Posterior vena cava (tissue), 2 donors: ENCODE measurements at regions not wholly inside any gene's neighbourhood (a gene's known extent, or its start where the extent isn't known, plus 50 kb on each side); places are given as distances from the start of the nearest gene placed in this dataset.

Experiments used
- DNase-seq: peaks from one replicate; pipeline ENCODE4 v3.0.0-alpha.2; 2020; ENCODE audit warnings: low spot score
- intact Hi-C, 2 donors: fragments of 100-400 bp; cut with DNase I; formaldehyde crosslinking; loops; one replicate each; pipeline versions ENCODE4 v1.14.1 to v1.14.2; 2022 to 2023
- donor health status: DM: yes; HTN: yes; CAD: no.
- donor health status: DM: yes; HTN: yes; CAD: no.

DNA sequence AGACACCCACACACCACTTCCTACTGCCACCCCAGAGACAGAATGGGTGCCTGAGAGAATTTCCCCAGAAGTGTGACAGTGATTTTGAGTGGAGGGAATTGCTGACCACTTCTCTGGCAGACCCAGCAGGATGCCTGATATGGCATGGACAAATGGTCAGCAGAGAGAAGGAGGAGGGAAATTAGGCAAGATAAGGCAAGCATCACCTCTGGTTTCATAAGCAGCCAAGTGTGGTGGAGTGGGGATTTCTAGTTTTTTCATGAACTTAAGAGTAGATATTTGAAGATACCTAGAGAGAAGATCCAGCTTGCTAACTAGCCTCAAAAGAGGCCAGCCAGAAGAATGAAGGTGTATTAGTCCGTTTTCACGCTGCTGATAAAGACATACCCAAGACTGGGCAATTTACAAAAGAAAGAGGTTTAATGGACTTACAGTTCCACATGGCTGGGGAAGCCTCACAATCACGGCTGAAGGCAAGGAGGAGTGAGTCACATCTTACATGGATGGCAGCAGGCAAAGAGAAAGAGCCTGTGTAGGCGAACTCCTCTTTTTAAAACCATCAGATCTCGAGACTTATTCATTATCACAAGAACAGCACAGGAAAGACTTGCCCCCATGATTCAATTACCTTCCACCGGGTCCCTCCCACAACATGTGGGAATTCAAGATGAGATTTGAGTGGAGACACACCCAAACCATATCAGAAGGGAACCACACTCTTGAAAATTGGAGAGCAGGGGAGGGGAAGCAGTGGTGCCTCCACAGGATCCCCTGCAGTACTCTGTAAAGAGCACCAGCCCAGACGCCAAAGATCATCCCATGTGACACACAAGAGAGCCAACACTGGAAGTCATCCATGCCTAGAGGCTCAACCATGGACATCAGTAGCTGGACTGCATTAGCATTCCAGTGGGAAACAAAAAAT is 64.2 kb downstream of the RBM43 start:
- DNase-seq, result no peak
- intact Hi-C loops, result no loop called here

DNA sequence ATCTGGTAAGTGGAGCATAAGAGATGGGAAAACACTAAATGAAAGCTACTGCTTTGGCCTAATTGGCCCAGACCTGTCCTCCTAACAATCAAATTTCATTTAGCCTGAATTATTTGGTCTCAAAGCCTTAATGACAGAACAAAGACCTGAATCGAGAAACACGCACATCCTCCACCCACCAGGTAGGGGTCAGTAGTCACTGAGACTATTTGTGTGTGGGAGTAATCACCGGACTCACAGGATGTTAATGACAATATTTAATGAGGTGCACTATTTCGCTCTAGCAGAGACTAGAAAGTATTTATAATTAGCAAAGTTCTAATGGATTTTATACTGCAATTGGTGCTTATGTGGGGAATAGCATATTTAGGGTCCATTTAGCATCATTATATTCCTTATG is 68.1 kb downstream of the RBM43 start:
- intact Hi-C loops, result no loop called here
- DNase-seq, result no peak

DNA sequence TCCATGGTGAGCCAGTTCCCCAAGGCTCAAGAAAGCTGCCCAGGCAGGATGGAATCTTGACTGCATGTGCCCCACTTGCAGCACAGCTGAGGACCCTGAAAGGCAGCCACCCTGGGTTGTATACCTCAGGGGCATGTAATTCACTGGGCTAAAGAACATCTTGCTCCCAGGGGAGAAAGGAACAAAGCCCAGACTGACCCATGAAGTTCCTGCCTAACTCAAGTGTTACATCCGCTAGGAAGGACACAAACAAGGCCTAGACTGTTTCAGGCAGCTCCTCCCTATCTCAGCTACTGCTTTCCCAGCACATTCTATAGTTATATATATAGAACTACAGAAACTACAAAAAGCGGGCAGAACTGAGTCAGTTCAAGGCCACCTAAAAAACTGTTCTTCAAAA is 69.0 kb downstream of the RBM43 start:
- DNase-seq, result no peak
- intact Hi-C loops, result no loop called here

DNA sequence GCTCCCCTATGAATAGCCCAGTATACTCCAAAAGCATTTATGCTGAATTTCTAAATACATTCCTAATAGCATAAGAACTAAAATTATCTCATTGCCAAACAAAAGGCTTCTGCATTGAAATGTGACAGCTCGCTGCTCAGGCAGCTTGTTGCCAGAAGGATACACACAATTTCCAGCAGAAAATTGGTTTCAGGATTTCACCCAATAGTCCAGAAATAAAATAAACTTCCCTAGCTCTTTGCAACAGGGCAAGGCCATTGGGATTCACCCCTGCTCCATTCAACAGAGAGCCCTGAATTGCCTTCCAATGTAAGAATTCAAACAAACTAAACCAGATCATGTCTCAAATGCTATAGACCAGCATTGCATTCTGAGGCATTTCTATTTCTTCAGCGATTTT is 70.7 kb downstream of the RBM43 start:
- intact Hi-C loops, result no loop called here
- no peak for DNase-seq

DNA sequence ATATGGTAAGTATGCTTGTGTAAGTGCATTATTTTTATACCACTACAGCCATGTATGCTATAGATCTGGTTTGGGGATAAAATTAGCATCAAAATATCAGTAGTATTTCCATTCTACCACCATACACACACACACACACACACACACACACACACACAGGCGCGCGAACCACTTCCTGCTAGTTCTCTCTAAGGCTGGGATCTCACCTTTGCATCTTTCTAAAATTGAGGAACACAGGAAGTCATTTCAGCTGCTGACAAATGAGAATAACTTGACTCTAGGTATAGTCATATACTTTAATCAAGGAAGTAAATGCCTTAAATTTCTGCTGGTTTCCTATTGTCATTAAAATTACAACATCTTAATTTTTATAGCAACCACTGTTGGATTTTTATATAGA is 72.5 kb downstream of the RBM43 start:
- DNase-seq, result no peak
- intact Hi-C loops, result no loop called here

DNA sequence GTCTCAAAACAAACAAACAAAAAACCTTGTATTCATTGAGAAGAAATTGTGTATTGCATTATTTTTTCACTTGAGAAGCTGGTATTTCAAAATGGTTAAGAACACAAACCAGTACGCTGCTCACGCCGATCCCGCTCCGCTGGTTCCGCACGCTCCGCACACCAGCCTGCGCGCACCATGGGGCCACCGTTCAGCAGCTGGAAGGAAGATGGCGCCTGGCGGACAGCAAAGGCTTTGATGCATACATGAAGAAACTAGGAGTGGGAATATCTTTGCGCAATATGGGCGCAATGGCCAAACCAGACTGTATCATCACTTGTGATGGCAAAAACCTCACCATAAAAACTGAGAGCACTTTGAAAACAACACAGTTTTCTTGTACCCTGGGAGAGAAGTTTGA is 75.7 kb downstream of the RBM43 start:
- intact Hi-C loops, result no loop called here
- no peak for DNase-seq

DNA sequence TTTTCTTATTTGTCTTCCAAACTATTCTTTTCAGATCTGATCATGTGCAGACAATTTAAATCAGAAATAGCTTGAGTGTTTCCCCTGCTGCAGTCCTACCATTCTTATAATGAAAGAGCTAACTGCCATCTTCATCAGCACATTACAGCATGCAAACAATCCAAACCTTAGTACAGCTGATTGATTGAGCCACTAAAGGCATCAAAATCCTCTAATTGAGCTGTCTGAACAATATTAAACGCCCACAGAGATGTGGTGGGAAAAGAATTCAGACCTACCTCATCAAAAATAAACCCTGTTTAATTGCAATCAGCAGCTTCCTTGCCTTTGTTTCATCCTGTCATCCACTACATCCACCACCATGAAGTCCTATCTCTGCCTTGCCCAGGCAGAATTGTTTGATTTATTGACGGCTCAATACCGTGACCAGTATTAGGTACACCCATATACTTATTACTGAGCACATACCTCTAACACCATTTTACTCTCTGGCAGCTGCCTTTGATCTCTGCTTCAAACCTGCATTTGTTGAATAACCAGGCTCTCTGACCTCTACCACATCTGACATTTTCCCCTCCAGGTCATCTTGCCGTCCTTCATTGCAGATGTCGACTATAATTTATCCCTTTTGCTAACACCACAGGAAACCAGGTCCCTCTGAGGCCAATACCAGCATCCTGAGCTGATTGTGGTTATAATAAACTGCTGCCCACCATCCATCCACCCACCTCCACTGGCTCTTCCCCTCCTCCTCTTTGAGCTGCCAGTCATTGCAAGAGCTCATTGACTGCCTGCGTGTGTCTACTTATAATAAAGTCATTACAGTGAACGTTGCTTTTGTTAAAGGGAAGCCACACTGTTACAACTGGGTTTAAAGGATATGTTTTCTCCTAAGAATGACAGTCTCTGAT is 78.5 kb downstream of the RBM43 start:
- intact Hi-C loops, result no loop called here
- DNase-seq, result no peak

DNA sequence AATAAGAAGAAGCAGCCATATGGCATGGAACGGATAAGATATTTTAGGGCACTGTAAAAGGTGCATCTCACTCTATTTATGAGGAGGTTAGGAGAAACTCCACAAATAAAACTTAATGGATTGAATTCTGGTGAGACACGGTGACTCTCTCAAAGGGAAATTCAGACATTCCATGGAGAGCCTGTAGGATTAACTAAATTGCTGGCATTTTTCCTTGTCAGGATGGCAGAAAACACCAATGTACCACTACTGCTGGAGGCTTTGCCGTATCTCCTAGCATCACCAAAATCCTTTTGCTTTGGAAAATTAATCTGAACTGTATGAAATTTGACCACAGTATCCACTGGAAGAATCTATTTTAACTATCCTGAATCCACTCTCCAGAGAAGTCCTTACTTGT is 79.3 kb downstream of the RBM43 start:
- DNase-seq, result no peak
- intact Hi-C loops, result no loop called here

DNA sequence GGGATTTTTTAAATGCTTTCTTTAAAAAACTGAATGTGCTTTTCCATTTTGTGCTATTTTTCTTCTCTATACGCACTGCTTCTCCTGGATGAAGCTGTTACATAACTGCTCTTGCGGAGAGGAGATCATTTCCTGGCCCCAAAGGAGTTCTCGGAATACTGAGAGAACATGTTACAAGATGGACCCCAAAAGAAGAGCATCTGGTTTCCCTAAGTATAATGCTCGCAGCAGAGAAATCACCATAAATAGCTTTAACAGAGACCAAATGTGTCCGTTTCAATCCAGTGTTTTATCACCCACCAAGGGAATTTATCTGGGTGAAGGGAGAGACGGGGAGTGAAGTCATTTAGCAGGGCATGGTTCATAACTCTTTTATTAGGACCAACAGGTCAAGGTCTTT is 80.1 kb downstream of the RBM43 start:
- intact Hi-C loops, result no loop called here
- DNase-seq, result no peak

DNA sequence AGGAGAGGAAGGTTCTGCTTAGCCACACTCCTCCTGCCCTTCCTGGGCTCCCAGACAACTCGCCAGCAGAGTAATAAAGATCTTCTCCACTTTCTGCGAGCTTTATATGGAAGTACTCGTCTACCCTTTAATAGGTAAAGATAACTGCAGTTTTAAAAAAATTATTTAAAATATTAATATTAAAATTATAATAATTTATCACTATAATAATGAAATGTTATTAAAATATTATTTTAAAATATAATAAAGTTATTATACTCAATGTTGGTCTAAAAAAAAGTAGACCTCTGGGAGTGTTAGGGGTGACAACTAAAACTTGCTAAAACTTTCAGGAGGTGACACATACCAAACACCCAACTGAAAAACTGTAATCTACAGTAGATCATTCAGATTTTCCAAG is 81.5 kb downstream of the RBM43 start:
- DNase-seq, result no peak
- intact Hi-C loops, result no loop called here

DNA sequence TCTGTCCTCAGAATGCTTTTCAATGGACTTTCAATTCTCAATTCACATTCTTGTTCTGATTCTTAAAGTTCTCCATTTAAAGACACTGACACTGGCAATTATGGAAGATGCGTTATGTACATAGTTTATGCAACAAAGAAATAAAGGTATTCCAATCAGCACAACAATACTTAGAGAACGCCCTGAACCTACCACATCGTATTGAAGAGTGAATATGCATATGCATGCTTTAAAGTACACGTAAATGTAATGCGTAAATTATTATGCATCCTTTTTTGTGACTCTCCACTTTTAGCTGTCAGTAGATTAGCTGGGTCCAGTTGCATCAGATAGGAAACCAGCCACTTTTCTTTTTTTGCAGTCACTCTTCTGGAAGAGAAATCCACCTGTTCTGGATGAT is 83.5 kb downstream of the RBM43 start:
- intact Hi-C loops, result no loop called here
- no peak for DNase-seq

DNA sequence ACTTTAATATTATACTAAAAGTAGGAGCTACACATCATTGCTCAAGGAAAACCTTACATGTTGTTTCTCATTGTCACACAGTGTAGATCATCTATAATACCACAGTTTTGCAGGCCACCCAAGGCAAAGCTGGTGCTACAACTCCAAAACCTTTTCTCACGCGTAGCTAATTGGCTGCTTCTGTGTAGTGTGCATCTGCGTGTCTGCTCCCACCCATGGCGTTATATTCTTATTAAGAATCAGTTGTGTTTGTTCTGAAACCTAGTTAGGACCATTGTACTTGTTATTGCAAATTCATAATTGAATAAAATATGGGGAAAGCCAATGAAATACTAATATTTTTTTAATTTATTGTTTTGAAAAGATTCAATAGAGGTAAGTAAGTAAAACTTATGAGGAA is 83.9 kb downstream of the RBM43 start:
- intact Hi-C loops, result loop anchor here in 1 of 2 donors (2.0 kb wide), 1 partner anchor 43 kb away; no protein-coding TSS in a partner anchor
- DNase-seq, result no peak

DNA sequence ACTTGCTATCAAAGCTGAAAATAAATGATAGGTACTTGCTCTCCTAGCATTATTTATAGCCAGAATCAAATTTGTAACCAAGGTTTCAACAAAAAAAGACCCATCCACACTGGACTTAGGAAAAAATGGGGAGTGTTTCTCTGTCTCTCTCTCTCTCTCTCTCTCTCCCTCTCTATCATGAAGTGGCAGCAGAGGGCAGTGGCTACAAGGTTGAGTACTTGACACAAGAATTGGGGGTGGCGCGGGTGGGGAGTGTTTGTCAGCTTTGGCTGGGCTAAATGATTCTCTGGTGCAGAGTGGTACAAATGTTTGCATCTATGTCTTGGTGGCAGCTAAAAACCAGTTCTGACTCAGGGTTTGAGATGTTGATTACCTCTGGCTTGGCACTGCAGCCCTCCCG is 85.0 kb downstream of the RBM43 start:
- intact Hi-C loops, result loop anchor here in 1 of 2 donors (2.0 kb wide), 1 partner anchor 42 kb away; no protein-coding TSS in a partner anchor
- no peak for DNase-seq

DNA sequence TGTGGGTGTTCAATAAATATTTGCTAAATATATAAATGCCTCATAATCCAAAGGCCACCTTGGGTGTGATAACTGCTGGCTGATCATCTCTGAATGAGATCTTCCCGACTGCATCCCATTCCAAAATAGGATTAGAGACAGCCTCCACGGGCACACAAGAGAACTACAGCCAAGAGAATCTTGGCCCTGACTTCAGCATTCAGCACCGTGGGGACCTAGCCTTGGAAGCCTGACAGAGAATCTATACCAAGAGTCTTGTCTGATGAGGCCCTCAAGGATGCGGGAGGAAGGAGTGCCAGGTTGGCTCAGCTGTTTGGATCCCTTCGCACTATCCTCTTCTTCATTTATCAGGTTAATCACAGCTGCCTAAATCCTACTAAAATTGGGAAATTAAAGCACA is 85.8 kb downstream of the RBM43 start:
- intact Hi-C loops, result loop anchor here in 1 of 2 donors (2.0 kb wide), 1 partner anchor 41 kb away; no protein-coding TSS in a partner anchor
- no peak for DNase-seq

DNA sequence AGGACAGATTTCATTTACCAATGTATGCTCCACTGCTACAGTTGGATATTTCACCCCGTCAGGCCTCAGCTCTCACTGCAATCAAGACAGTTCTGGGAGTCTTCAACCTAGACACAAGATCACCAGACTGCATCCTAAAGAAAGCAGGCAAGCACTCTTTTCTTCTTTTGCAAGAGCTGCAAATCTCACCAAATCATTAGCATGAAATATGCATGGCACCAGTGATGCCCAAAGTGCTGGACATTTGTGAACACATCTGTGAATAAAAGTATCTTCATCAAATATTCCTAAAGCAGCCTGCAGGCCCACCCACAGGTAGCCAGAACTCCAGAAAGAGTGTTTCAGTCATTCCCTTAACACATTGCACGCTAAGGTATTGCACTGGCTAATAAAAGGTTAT is 87.5 kb downstream of the RBM43 start:
- intact Hi-C loops, result no loop called here
- DNase-seq, result no peak

DNA sequence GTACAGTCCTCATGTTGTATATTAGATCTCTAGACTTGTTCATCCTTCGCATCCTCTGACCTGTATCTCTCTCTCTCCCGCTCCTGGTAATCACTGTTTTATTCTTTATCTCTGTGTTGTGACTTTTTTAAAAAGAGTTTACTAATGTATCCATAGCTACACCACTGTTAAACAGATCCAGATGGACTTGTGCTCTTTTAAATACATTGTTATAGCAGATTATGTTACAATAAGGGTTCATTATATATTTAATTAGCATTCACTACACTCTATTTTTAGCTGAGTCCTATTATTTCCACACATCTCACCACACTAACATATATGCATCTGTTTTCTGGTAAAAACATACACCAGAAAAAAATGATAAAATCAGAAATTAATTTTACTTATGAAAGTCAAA is 90.5 kb downstream of the RBM43 start:
- intact Hi-C loops, result no loop called here
- DNase-seq, result no peak

DNA sequence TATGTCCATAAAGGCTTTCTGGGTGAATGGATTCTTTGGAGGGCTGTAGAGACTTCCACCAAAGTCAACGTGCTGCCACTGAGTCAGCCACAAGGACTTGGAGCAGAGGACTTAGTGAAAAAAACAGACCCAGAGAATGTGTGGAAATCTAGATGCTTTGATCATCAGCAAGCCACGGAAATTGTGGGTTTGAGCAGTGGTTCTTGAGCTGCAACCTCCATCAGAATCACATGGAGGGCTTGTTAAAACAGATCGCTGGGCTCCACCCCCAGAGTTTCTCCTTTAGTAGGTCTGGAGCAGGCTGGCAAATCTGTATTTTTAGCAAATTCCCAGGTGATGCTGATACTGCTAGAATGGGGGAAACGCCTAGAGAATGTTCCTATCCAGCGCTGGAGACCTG is 95.3 kb downstream of the RBM43 start:
- no peak for DNase-seq
- intact Hi-C loops, result no loop called here

DNA sequence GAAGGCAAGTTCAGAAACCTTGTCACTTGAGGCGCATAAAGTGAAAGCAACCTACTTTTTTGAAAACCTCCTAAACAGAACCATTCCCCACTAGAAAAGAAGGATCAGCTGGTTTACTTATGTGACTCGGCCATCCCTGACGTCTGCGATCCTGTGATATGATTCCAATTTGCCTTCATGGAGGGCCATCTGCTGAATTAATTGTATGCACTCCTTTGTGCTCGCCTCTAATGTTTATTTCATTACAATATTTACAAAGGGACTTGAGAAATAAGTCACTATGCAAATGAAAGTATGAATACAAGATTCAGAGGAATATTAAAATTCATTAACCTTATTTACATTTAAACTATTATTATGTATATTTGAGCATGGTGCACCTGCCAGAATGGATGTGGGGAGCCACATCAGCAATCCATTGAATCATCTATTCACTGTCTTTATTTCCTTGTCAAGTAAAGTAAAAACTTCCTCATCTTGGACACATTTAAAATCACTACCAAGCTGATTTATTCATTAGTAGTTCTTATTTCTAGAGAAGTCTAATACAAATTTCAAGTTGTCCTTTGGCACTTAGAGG is 96.5 kb downstream of the RBM43 start:
- no peak for DNase-seq
- intact Hi-C loops, result no loop called here

DNA sequence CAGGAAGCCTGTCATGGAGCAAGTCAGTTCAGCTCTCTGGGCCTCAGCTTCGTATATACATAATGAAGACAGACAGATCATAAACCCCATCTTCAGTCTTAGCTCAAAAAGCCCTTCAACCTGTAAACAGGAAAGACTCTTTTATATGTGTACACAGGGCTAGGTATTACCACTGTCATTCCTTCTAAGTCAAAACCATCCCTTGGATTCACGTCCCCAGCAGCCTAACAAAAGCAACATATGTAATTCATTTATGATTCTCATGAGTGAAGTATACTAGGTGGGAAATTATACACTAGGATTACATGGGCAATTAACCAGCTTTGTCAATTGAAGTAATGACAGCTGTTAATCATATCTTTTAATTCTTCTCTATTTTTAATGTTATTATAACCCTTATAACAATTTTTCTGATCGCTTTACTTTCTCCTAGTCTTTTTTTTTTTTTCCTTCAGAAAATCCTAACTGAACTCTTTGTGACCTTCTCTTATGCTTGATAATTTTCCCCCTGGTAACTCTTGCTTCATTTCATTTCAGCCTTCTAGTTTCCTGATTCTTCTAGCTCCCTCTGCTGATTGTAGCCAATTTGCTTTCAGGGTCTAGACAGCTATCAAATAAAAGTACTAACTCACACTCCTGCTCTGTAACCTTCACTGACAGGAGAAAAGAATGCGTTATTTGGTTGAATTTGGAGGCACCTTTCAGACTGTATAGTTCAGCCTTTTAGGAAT is 99.7 kb downstream of the RBM43 start:
- no peak for DNase-seq
- intact Hi-C loops, result no loop called here
